Stimulated activated CD4-positive, alpha-beta T cell treated with anti-CD3 and anti-CD28 coated beads, Interleukin-4, amount 100 ng/mL, for 48 hours (primary cell): ENCODE measurements at regions not wholly inside any gene's neighbourhood (a gene's known extent, or its start where the extent isn't known, plus 50 kb on each side); places are given as distances from the start of the nearest gene placed in this dataset.
"Not testable (repeated sequence)": the region's sequence is repeated elsewhere in the genome, so short reads cannot be mapped to it uniquely, and the experiment has no call there.

Experiments
- DNase-seq, 2 donors: peaks; one replicate each; pipeline ENCODE4 v3.0.0-alpha.2; 2020; ENCODE audit warnings: low read depth in 2 of 2

DNA sequence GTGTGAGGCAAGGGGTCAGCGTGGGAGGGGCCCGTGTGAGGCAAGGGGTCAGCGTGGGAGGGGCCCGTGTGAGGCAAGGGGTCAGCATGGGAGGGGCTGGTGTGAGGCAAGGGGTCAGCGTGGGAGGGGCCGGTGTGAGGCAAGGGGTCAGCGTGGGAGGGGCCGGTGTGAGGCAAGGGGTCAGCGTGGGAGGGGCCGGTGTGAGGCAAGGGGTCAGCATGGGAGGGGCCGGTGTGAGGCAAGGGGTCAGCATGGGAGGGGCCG lies 119.2 kb downstream of the SEPTIN14 start:
- DNase-seq = not testable (repeated sequence)

GRCh38 chr7:55742651-55743453 lies 119.7 kb downstream of the SEPTIN14 start:
- DNase-seq = not testable (repeated sequence)

DNA sequence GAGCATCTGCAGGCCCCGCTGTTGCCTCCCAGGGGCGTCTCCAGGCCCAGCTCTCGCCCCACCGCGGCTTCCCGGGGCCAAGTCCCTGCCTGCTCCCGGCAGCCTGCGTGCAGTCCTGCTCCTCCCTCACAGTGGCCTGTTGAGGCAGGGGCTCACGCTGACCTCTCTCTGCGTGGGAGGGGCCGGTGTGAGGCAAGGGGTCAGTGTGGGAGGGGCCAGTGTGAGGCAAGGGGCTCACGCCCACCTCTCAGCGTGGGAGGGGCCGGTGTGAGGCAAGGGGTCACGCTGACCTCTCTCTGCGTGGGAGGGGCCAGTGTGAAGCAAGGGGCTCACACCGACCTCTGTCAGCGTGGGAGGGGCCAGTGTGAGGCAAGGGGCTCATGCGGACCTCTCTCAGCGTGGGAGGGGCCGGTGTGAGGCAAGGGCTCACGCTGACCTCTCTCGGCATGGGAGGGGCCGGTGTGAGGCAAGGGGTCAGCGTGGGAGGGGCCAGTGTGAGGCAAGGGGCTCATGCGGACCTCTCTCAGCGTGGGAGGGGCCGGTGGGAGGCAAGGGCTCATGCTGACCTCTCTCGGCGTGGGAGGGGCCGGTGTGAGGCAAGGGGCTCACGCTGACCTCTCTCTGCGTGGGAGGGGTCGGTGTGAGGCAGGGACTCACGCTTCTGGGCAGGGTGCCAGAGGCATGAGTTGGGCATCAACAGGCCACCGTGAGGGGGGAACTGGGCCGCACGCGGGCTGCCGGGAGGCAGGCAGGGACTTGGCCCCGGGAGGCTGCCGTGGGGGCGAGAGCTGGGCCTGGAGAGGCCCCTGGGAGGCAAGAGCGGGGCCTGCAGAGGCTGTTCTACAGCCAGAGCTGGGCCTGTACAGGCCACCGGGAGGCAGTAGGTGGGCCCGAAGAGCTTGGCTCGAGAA lies 120.6 kb downstream of the SEPTIN14 start:
- DNase-seq = not testable (repeated sequence)

- not testable (repeated sequence) for DNase-seq
These were observed 121.8 kb downstream of the SEPTIN14 start for GRCh38 chr7:55740633-55741250.

DNA sequence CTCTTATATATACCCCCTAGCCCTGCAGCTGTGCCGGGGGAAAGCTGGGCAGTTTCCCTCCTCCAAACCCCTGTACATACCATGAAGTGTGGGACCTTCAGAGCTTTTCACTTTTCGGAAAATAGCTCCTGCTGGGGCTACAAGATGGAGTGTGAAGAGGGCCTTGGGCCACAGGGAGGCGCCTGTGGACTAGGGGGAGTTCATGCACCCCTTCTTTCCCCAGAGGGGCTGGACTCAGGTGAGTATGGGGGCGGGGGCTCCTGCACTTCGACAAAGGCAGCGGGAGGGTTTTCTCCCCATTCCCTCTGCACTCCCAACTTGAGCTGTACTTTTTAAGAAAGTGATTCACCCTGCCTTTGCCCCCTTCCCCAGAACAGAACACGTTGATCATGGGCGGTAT lies 122.5 kb downstream of the SEPTIN14 start:
- DNase-seq = not testable (repeated sequence)

GRCh38 chr7:55736641-55737221 lies 125.8 kb downstream of the SEPTIN14 start:
- not testable (repeated sequence) for DNase-seq

- no peak for DNase-seq
These were observed 129.1 kb downstream of the SEPTIN14 start for GRCh38 chr7:55733241-55734140.

DNA sequence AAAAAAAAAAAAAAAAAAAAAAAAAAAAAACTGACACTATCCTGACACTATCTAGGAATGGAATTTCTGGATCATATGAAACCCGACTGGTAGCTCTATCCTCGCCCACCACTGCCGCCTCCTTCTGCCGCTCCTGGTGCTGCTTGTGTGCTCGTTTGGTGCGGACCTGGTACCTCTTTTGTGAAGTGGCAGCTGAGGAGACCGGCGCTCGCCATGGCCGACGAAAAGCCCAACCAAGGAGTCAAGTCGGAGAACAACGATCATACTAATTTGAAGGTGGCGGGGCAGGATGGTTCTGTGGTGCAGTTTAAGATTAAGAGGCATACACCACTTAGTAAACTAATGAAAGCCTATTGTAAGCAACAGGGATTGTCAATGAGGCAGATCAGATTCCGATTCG lies 130.6 kb downstream of the SEPTIN14 start:
- DNase-seq = no peak

- no peak for DNase-seq
These were observed 132.4 kb downstream of the SEPTIN14 start for GRCh38 chr7:55730197-55730596.

DNA sequence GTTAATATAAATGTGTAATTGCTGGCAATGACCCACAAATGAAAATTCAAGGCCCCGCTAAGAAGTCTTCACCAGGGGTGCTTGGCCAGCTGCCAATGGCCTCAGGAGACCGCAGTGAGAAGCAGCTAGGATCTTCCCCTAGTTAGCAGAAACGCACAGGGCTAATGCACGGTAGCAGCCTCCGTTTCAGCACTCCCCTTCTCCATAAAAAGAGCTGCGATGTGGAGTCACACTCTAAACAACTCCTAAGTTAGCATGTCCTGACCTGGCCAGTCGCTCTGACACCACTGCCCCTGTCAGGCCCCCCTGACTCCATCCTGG lies 139.0 kb downstream of the SEPTIN14 start:
- no peak for DNase-seq

DNA sequence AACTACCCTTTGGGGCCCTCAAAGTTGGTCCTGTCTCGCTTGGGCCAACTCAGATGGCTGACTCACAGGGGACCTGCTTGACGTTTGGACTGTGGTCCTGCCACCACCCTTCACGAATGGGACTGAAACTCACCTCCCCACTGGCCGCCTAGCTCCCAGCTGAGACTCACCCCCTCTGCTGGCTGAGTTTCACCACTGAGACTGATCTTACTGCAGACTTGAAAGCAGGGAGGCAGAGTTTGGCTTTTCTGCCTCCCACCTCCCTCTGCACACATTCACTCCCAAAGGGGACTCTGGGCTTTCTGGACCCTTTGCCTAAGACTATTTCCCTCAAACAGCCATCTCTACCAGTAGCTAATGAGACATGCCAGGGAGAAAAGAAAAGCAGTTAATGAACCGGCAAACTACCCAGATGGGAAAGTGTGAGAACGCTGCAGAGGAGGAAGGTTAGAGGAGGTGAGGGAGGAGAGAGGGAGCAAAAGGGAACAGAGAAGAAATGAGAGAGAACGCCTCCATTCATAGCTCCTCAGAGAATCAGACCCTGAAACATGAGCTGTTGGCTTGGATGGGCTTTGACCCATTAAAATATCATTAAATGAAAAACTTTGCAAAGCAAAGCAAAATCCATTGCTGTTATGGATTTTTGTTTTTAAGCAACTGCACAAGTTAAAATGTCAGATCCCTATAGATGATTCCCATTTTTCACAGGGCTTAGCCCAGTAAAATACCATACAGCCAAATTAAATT lies 139.5 kb downstream of the SEPTIN14 start:
- not testable (repeated sequence) for DNase-seq

DNA sequence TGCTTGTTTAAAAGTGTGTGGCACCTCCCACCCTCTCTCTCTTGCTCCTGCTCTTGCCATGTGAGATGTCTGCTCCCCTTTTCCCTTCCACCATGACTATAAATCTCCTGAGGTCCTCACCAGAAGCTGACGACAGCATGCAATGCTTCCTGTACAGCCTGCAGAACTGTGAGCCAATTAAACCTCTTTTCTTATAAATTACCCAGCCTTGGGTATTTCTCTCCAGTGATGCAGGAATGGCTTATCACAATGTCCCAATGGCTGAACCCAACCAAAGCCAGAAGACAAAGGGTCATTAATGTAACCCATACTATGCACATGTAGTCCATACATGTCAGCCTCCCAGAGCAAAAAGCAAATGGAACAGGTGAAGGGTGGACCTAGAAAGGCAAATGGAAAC lies 141.5 kb downstream of the SEPTIN14 start:
- DNase-seq = not testable (repeated sequence)

GRCh38 chr7:55715247-55715867 lies 143.1 kb upstream of the VOPP1 start:
- not testable (repeated sequence) for DNase-seq

DNA sequence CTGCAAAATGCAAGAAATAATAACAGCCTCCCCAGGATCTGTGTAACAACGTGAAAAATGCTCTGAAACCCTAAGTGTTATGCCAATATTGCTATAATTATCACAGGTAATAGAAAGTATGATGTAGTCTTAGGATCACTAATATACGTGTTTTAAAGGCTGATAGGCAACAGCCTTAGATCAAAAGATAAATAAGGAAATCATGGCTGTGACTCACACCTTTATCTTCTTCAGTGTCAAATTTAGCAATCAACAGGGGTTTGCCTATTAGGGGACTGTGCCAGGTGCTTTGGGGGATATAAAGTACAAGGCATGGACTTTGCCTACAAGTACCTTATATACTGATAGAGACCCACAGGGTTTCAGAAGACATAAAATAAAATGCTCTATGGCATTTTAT lies 142.1 kb upstream of the VOPP1 start:
- DNase-seq = not testable (repeated sequence)

- not testable (repeated sequence) for DNase-seq
These were observed 138.0 kb upstream of the VOPP1 start for GRCh38 chr7:55710312-55710711.

DNA sequence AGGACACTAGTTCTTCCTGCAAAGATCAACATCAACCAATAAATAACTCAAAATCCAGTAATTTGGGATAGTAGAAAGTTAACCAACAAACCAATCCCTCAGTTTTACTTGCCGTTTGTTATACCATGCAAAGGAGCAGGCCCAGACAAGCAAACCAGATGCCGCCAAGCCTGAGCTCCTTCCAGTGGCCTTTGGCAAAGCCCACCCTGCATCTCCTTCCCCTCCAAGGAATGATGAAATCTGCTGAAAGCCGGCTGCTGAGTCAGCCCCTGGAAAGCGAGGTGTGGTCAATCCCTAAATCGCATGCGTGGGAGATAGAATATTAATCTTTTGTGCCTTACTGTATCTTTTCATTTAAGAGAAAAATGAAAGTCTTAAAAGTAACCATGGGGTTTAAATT lies 135.7 kb upstream of the VOPP1 start:
- not testable (repeated sequence) for DNase-seq

DNA sequence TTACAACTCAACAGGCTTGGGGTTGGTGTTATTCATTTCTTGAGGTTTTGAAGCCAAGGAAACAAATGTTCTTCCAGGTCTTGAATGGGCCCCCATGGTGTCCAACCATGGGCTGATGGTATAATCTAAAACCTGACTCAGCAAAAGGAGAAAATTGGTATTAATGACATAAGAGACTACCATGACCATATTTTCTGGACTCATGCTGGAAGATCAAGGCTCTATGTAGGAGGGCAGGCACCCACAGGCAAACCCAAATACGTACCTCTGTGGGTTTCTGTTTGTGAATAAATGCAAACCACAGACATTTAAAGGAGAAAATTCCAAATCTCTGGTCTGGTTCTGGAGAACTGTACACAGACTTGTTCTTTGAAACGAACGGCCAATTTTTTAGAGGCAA lies 135.1 kb upstream of the VOPP1 start:
- not testable (repeated sequence) for DNase-seq

DNA sequence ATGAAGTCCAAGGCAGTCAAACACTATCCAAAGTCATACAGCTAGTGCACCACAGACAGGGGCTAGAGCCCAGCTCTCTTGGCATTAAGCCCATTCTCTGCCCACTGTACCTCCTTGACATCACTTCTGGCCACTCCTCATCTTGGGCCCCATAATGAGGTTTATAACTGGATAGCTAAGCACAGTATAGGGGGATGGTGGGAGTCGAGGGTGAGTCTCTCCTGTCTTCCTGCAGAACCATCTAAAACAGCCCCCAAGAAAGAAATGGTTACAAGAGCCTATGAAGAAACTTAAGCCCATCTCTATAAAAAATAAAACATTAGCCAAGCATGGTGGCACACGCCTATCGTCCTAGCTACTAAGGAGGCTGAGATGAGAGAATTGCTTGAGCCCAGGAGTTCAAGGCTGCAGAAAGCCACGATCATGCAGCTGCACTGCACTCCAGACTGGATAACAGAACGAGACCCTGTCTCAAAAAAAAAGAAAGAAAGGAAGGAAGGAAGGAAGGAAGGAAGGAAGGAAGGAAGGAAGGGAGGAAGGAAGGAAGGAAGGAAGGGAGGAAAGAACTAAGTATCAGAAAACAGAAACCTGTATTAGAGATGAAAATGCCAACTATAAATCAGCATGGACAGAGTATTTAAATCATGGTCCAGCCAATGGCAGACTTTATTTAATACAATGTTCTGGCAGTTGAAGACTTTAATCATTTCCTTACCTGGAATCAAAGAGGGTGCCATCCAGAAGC lies 134.3 kb upstream of the VOPP1 start:
- not testable (repeated sequence) for DNase-seq

DNA sequence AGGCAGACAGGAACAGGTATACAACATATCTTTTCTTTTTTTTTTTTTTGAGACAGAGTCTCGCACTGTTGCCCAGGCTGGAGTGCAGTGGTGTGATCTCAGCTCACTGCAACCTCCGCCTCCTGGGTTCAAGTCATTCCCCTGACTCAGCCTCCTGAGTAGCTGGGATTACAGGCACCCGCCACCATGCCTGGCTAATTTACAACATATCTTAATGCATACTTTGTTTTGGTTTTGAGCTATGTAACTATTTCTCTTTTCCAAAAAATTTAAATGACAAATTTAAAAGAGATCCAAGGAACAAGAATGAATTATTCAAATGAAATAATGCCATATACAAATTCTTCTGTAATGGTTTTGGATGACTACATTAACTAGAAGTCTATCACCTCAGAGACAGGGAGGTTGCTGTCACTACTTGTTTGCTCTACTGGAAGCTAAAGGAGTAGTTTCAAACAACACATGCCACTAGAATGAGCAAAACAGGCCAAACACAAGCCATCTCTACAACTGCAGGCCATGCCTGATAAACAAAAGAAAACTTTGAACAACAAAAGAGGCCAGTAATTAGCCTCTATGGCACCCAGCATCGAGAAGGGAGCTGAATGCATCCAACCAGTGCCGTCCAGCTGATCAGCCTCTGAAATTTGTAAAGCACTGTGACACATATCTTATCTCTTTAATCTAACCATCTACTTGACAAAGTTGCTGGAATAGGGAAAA lies 133.6 kb upstream of the VOPP1 start:
- DNase-seq = not testable (repeated sequence)
